WI38 (cell line): ENCODE measurements at regions not wholly inside any gene's neighbourhood (a gene's known extent, or its start where the extent isn't known, plus 50 kb on each side); places are given as distances from the start of the nearest gene placed in this dataset.
A peak's percentile ranks its signal among the peaks of the same experiment; 100 is the strongest.

Source experiments
- H3K4me3 ChIP-seq: 2 replicates; pipeline ENCODE4 v1.5.1; 2011; ENCODE audit warnings: low read depth, mild to moderate bottlenecking, control low read depth, low read length
- CTCF ChIP-seq: IDR thresholded peaks from 2 replicates; pipeline ENCODE4 v1.5.1; 2012; ENCODE audit warnings: low read depth, mild to moderate bottlenecking, control low read depth, low read length

DNA sequence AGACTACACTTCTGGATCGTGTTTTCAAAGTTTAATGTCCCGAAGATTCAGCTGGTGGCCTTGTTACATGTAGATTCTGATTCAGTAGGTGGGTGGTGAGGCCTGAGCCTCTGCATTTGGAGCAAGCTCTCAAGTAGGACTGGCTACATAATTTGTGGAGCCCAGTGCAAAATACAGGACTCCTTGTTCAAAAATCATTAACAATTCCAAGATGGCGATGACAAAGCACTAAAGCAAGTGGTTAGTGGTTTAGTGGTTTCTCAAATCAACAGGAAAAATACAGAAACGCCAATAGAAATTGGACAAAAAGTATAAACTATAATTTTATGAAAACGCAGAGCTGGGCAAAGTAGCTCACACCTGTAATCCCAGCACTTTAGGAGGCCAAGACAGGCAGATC, 133.7 kb upstream of the STMND1 start:
- TF ChIP-seq CTCF, result no peak
- no peak overlapping the region for H3K4me3 ChIP-seq

- no peak overlapping the region for H3K4me3 ChIP-seq
- TF ChIP-seq CTCF, result no peak
These were observed 134.4 kb upstream of the STMND1 start for GRCh38 chr6:16967470-16967817.

GRCh38 chr6:16966791-16967469, 134.9 kb upstream of the STMND1 start:
- H3K4me3 ChIP-seq, result no peak overlapping the region
- no peak for TF ChIP-seq CTCF

DNA sequence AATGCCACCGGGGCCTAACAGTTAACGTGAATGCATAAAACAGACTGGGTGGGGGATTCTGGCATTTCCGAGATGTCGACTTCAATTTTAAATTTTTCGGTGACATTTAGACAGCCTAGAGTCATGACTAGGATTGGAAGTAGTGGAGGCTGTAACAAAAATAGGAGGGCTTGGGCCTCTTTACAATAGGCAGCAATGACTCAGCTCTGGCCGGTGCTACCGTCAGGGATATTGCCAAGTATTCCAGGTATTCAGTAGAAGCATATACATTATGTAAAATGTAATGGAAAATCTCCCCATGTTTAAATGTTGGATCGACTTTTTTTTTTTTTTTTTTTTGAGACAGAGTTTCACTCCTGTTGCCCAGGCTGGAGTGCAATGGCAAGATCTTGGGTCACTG, 136.2 kb upstream of the STMND1 start:
- no peak for TF ChIP-seq CTCF
- no peak overlapping the region for H3K4me3 ChIP-seq

GRCh38 chr6:16964553-16965499, 137.0 kb upstream of the STMND1 start:
- peak; percentile 94 for TF ChIP-seq CTCF
- no peak overlapping the region for H3K4me3 ChIP-seq

DNA sequence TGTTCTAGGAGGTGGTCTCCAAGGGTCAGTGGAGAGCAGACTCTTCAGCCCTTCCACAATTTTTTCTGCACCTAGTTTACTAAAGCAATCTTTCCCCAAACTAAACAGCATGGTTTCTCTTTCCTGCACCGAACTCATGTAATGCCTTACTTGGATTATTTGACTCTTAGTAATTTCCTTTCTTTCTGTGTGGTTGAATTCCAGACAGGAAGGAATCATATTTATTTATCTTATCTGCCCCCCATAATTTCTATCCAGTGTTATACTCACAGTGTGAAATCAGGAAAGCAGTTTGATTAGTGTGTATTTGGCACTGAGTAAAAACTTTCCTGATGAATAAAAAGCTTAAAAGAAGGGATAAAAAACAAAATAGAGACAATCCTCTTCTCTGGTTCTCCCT, 140.3 kb upstream of the STMND1 start:
- no peak overlapping the region for H3K4me3 ChIP-seq
- no peak for TF ChIP-seq CTCF

- no peak for TF ChIP-seq CTCF
These were observed 142.1 kb upstream of the STMND1 start for GRCh38 chr6:16959789-16960188.

More at GRCh38 chr6:16959789-16960188, 142.1 kb upstream of the STMND1 start:
- H3K4me3 ChIP-seq, result no peak overlapping the region
